HCT116 (cell line): ENCODE measurements at regions not wholly inside any gene's neighbourhood (a gene's known extent, or its start where the extent isn't known, plus 50 kb on each side); places are given as distances from the start of the nearest gene placed in this dataset.

Experiments used
- ATAC-seq: fragments of 200-7000 bp; cut with Tn5 transposase; 2 replicates; pipeline ENCODE4 v1.9.1; 2020; ENCODE audit warnings: mild to moderate bottlenecking, moderate library complexity
- BruUV-seq: library from RNA; stranded (reverse); fragments of 400-500 nt; replicated peaks from 2 replicates; lab custom pipeline; 2021; lab: Mats Ljungman, UMichigan
- CTCF ChIA-PET: fragments of 300-600 bp; sonication (Branson Sonifier 250); formaldehyde crosslinking; loops from one replicate; lab custom pipeline; 2021; ENCODE audit warnings: antibody characterized with exemption; lab: Charles Lee
- POLR2A ChIA-PET: fragments of 300-600, 350-600 bp; sonication (Branson Sonifier 250); formaldehyde crosslinking; loops from one replicate; lab custom pipeline; 2021; ENCODE audit warnings: antibody characterized with exemption; lab: Charles Lee
- RAD21 ChIA-PET, 2 experiments: fragments of 300-600 bp; sonication (Branson Sonifier 250); formaldehyde crosslinking; loops; one replicate each; lab custom pipeline; 2023; ENCODE audit warnings: low total read pairs in 2 of 2; ENCODE audit not compliant: uncharacterized antibody in 2 of 2, unreplicated experiment in 2 of 2, low non-redundant PET in 1 of 2; lab: Charles Lee
- DNase-seq: peaks from one replicate; pipeline ENCODE4 v3.0.0-alpha.2; 2010; ENCODE audit warnings: low read depth, low spot score
- H2AFZ ChIP-seq: fragments of 200-600 bp; shearing (Covaris generic), sonication (generic); 2 replicates; pipeline ENCODE4 v1.6.1; 2017; ENCODE audit warnings: low read depth, mixed run types, mixed read lengths, antibody characterized with exemption, low read length; ENCODE audit not compliant: poor library complexity, severe bottlenecking
- H3K27ac ChIP-seq: 2 replicates; pipeline ENCODE4 v1.5.1; 2012; ENCODE audit warnings: low read depth, low read length
- H3K27me3 ChIP-seq: fragments of 200-600 bp; sonication (generic); 2 replicates; pipeline ENCODE4 v1.6.1; 2016; ENCODE audit warnings: mixed run types, low read length, mixed read lengths; ENCODE audit not compliant: insufficient read depth
- H3K36me3 ChIP-seq, 2 experiments: fragments of 200-500 bp in 1 of 2; fragments of 200-600 bp in 1 of 2; sonication (Bioruptor generic) in 1 of 2; sonication (generic) in 1 of 2; 2 replicates each; pipeline versions ENCODE4 v1.5.1 to v1.6.1; 2014 to 2016; ENCODE audit warnings: low read length in 2 of 2, inconsistent platforms in 1 of 2, mixed read lengths in 1 of 2, mixed run types in 1 of 2; ENCODE audit not compliant: insufficient read depth in 2 of 2, control insufficient read depth in 1 of 2
- H3K4me1 ChIP-seq, 2 experiments: fragments of 200-600 bp in 1 of 2; sonication (generic) in 1 of 2; 2 replicates each; pipeline versions ENCODE4 v1.5.1 to v1.6.1; 2012 to 2017; ENCODE audit warnings: low read length in 2 of 2, inconsistent platforms in 1 of 2, mild to moderate bottlenecking in 1 of 2, mixed read lengths in 1 of 2, mixed run types in 1 of 2, moderate library complexity in 1 of 2; ENCODE audit not compliant: insufficient read depth in 2 of 2, control insufficient read depth in 1 of 2
- H3K4me2 ChIP-seq: fragments of 200-600 bp; sonication (generic); 2 replicates; pipeline ENCODE4 v1.6.1; 2017; ENCODE audit warnings: mixed run types, low read length, mixed read lengths
- H3K4me3 ChIP-seq, 2 experiments: fragments of 200-600 bp in 1 of 2; sonication (generic) in 1 of 2; replicated peaks in 1 of 2; 2 replicates each; pipeline ENCODE4 v1.5.1; 2011 to 2016; ENCODE audit warnings: low read length in 2 of 2, control low read depth in 1 of 2, low read depth in 1 of 2, mild to moderate bottlenecking in 1 of 2, mixed read lengths in 1 of 2, mixed run types in 1 of 2
- H3K79me2 ChIP-seq: fragments of 200-600 bp; sonication (generic); 2 replicates; pipeline ENCODE4 v1.6.1; 2017; ENCODE audit warnings: mild to moderate bottlenecking, mixed run types, low read length, moderate library complexity, mixed read lengths; ENCODE audit not compliant: insufficient read depth
- H3K9ac ChIP-seq: fragments of 200-600 bp; sonication (generic); 2 replicates; pipeline ENCODE4 v1.6.1; 2016; ENCODE audit warnings: low read length, mixed read lengths
- H3K9me2 ChIP-seq: fragments of 200-600 bp; sonication (generic), shearing (Covaris generic); 2 replicates; pipeline ENCODE4 v1.6.1; 2017; ENCODE audit warnings: mixed run types, mild to moderate bottlenecking, moderate library complexity; ENCODE audit not compliant: insufficient read depth
- H3K9me3 ChIP-seq, 2 experiments: fragments of 200-500 bp in 1 of 2; fragments of 200-600 bp in 1 of 2; sonication (Bioruptor generic) in 1 of 2; sonication (generic) in 1 of 2; 2 replicates each; pipeline ENCODE4 v1.6.1; 2014 to 2017; ENCODE audit warnings: low read length in 2 of 2, mixed read lengths in 2 of 2, inconsistent platforms in 1 of 2, low read depth in 1 of 2, mild to moderate bottlenecking in 1 of 2, mixed run types in 1 of 2, moderate library complexity in 1 of 2; ENCODE audit not compliant: control insufficient read depth in 1 of 2, insufficient read depth in 1 of 2
- H4K20me1 ChIP-seq: fragments of 200-600 bp; sonication (generic), shearing (Covaris generic); 2 replicates; pipeline ENCODE4 v1.6.1; 2017; ENCODE audit warnings: mixed run types, mild to moderate bottlenecking, moderate library complexity; ENCODE audit not compliant: insufficient read depth
- CBX3 ChIP-seq: IDR thresholded peaks from 2 replicates; pipeline ENCODE4 v1.6.1; 2012; ENCODE audit warnings: low read depth
- CEBPB ChIP-seq: IDR thresholded peaks from 2 replicates; pipeline ENCODE4 v1.6.1; 2012; ENCODE audit warnings: low read depth
- EGR1 ChIP-seq: IDR thresholded peaks from 2 replicates; pipeline ENCODE4 v1.6.1; 2012; ENCODE audit warnings: low read depth
- ELF1 ChIP-seq: IDR thresholded peaks from 2 replicates; pipeline ENCODE4 v1.6.1; 2012; ENCODE audit warnings: low read depth, borderline replicate concordance
- EZH2phosphoT487 ChIP-seq: fragments of 200-600 bp; IDR thresholded peaks from 2 replicates; pipeline ENCODE4 v1.6.1; 2018; ENCODE audit warnings: antibody characterized with exemption, borderline replicate concordance
- JUND ChIP-seq: IDR thresholded peaks from 2 replicates; pipeline ENCODE4 v1.6.1; 2012
- POLR2A ChIP-seq: IDR thresholded peaks from 2 replicates; pipeline ENCODE4 v1.7.0; 2011; ENCODE audit warnings: borderline replicate concordance; ENCODE audit not compliant: insufficient read depth, insufficient read length; ENCODE audit errors: extremely low read depth
- POLR2AphosphoS5 ChIP-seq: IDR thresholded peaks from 2 replicates; pipeline ENCODE4 v1.6.1; 2011; ENCODE audit warnings: mild to moderate bottlenecking, low read depth, low read length, moderate library complexity
- SIN3A ChIP-seq: IDR thresholded peaks from 2 replicates; pipeline ENCODE4 v1.6.1; 2012; ENCODE audit warnings: low read depth
- SP1 ChIP-seq: IDR thresholded peaks from 2 replicates; pipeline ENCODE4 v1.6.1; 2012; ENCODE audit warnings: low read depth
- TCF7L2 ChIP-seq: IDR thresholded peaks from 2 replicates; pipeline ENCODE4 v1.7.0; 2011; ENCODE audit warnings: borderline replicate concordance, inconsistent platforms; ENCODE audit not compliant: insufficient read depth, insufficient read length; ENCODE audit errors: extremely low read depth
- YY1 ChIP-seq: IDR thresholded peaks from 2 replicates; pipeline ENCODE4 v1.6.1; 2011; ENCODE audit warnings: low read length, low read depth, moderate library complexity, mild to moderate bottlenecking; ENCODE audit not compliant: insufficient replicate concordance; ENCODE audit errors: extremely low read depth
- ZFX ChIP-seq: fragments of 450-650 bp; IDR thresholded peaks from 2 replicates; pipeline ENCODE4 v1.6.1; 2017
- ZNF274 ChIP-seq: fragments of 200-500 bp; sonication (Bioruptor generic); IDR thresholded peaks from 2 replicates; pipeline ENCODE4 v1.6.1; 2014; ENCODE audit warnings: mild to moderate bottlenecking, low read depth, low read length, inconsistent platforms
- intact Hi-C: fragments of 100-400 bp; cut with micrococcal nuclease; formaldehyde crosslinking; loops from 2 replicates; pipeline ENCODE4 v1.10.0; 2022
- TF ChIP-seq, protein P1 (sequence below): IDR thresholded peaks from 2 replicates; pipeline ENCODE4 v1.6.1; 2012
- TF ChIP-seq, protein P2 (sequence below): IDR thresholded peaks from 2 replicates; pipeline ENCODE4 v1.6.1; 2012
- TF ChIP-seq, protein P3 (sequence below), 3 experiments: fragments of 200-600 bp in 1 of 3; sonication (generic) in 1 of 3; IDR thresholded peaks in 2 of 3; conservative IDR thresholded peaks in 1 of 3; 2 replicates each; pipeline ENCODE4 v1.5.1; 2012 to 2017; ENCODE audit warnings: low read depth in 2 of 3, low read length in 2 of 3, antibody characterized with exemption in 1 of 3, borderline replicate concordance in 1 of 3, control low read depth in 1 of 3, mild to moderate bottlenecking in 1 of 3, mixed read lengths in 1 of 3, mixed run types in 1 of 3, moderate library complexity in 1 of 3; ENCODE audit not compliant: insufficient read depth in 1 of 3
- TF ChIP-seq, protein P4 (sequence below): IDR thresholded peaks from 2 replicates; pipeline ENCODE4 v1.6.1; 2011; ENCODE audit warnings: mild to moderate bottlenecking, low read length, moderate library complexity; ENCODE audit not compliant: insufficient replicate concordance; ENCODE audit errors: extremely low read depth
- TF ChIP-seq, protein P5 (sequence below): IDR thresholded peaks from 2 replicates; pipeline ENCODE4 v1.6.1; 2012; ENCODE audit warnings: low read depth

DNA sequence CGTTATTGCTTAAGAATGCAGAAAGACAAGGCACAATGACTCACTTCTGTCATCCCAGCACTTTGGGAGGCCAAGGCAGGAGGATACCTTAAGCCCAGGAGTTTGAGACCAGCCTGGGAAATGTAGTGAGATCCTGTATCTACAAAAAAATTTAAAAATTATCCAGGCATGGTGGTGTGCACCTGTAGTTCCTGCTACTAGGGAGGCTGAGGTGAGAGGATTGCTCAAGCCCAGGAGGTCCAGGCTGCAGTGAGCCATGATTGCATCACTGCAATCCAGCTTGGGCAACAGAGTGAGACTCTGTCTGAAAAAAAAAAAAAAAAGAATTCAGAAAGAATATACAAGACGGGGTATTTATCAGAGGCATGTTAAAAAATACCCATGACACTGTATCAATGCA lies 182.0 kb upstream of the SPOPL start:
- intact Hi-C loops: no loop called here
- Histone ChIP-seq H3K4me2 (no peak overlapping the region), H3K4me3 (no peak overlapping the region), H3K27me3 (no peaks in the 10 kb centered on the region), H4K20me1 (no peaks in the 10 kb centered on the region), H3K9me2 (no peaks in the 10 kb centered on the region; the same call in 1 of the 2 replicates), H2AFZ (no peak overlapping the region), H3K9ac (no peak overlapping the region), H3K4me1 (no peaks in the 10 kb centered on the region), H3K79me2 (no peaks in the 10 kb centered on the region), H3K36me3 (no peaks in the 10 kb centered on the region), H3K27ac (no peak overlapping the region), H3K9me3 (no peaks in the 10 kb centered on the region)
- DNase-seq (no peak), ATAC-seq (no peak)
- no TSS peak for BruUV-seq
- CTCF ChIA-PET: no interaction called here
- RAD21 ChIA-PET: no interaction called here
- TF ChIP-seq JUND: no peak
- no peak for TF ChIP-seq CBX3
- TF ChIP-seq TCF7L2: no peak
- no peak for TF ChIP-seq SIN3A
- TF ChIP-seq ZFX: no peak
- TF ChIP-seq SP1: no peak
- TF ChIP-seq, protein P1, sequence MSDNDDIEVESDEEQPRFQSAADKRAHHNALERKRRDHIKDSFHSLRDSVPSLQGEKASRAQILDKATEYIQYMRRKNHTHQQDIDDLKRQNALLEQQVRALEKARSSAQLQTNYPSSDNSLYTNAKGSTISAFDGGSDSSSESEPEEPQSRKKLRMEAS: no peak
- TF ChIP-seq, protein P2, sequence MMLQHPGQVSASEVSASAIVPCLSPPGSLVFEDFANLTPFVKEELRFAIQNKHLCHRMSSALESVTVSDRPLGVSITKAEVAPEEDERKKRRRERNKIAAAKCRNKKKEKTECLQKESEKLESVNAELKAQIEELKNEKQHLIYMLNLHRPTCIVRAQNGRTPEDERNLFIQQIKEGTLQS: no peak
- TF ChIP-seq EZH2phosphoT487: no peak
- TF ChIP-seq ELF1: no peak
- no peak for TF ChIP-seq CEBPB
- TF ChIP-seq POLR2A: no peak
- TF ChIP-seq, protein P3, sequence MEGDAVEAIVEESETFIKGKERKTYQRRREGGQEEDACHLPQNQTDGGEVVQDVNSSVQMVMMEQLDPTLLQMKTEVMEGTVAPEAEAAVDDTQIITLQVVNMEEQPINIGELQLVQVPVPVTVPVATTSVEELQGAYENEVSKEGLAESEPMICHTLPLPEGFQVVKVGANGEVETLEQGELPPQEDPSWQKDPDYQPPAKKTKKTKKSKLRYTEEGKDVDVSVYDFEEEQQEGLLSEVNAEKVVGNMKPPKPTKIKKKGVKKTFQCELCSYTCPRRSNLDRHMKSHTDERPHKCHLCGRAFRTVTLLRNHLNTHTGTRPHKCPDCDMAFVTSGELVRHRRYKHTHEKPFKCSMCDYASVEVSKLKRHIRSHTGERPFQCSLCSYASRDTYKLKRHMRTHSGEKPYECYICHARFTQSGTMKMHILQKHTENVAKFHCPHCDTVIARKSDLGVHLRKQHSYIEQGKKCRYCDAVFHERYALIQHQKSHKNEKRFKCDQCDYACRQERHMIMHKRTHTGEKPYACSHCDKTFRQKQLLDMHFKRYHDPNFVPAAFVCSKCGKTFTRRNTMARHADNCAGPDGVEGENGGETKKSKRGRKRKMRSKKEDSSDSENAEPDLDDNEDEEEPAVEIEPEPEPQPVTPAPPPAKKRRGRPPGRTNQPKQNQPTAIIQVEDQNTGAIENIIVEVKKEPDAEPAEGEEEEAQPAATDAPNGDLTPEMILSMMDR (IDR thresholded peaks at IDR 0.05 in 2 of 3, conservative IDR thresholded peaks at IDR 0.05 in 1 of 3; ENCODE audit: borderline replicate concordance in 1 of 3, insufficient read depth in 1 of 3, low read depth in 2 of 3, low read length in 2 of 3): no peak
- TF ChIP-seq POLR2AphosphoS5: no peak
- TF ChIP-seq, protein P4, sequence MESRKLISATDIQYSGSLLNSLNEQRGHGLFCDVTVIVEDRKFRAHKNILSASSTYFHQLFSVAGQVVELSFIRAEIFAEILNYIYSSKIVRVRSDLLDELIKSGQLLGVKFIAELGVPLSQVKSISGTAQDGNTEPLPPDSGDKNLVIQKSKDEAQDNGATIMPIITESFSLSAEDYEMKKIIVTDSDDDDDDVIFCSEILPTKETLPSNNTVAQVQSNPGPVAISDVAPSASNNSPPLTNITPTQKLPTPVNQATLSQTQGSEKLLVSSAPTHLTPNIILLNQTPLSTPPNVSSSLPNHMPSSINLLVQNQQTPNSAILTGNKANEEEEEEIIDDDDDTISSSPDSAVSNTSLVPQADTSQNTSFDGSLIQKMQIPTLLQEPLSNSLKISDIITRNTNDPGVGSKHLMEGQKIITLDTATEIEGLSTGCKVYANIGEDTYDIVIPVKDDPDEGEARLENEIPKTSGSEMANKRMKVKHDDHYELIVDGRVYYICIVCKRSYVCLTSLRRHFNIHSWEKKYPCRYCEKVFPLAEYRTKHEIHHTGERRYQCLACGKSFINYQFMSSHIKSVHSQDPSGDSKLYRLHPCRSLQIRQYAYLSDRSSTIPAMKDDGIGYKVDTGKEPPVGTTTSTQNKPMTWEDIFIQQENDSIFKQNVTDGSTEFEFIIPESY: no peak
- TF ChIP-seq, protein P5, sequence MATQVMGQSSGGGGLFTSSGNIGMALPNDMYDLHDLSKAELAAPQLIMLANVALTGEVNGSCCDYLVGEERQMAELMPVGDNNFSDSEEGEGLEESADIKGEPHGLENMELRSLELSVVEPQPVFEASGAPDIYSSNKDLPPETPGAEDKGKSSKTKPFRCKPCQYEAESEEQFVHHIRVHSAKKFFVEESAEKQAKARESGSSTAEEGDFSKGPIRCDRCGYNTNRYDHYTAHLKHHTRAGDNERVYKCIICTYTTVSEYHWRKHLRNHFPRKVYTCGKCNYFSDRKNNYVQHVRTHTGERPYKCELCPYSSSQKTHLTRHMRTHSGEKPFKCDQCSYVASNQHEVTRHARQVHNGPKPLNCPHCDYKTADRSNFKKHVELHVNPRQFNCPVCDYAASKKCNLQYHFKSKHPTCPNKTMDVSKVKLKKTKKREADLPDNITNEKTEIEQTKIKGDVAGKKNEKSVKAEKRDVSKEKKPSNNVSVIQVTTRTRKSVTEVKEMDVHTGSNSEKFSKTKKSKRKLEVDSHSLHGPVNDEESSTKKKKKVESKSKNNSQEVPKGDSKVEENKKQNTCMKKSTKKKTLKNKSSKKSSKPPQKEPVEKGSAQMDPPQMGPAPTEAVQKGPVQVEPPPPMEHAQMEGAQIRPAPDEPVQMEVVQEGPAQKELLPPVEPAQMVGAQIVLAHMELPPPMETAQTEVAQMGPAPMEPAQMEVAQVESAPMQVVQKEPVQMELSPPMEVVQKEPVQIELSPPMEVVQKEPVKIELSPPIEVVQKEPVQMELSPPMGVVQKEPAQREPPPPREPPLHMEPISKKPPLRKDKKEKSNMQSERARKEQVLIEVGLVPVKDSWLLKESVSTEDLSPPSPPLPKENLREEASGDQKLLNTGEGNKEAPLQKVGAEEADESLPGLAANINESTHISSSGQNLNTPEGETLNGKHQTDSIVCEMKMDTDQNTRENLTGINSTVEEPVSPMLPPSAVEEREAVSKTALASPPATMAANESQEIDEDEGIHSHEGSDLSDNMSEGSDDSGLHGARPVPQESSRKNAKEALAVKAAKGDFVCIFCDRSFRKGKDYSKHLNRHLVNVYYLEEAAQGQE: no peak
- no peak for TF ChIP-seq EGR1
- no peak for TF ChIP-seq ZNF274
- TF ChIP-seq YY1: no peak
- POLR2A ChIA-PET: no interaction called here
